HG02678 (cell line): ENCODE measurements at regions not wholly inside any gene's neighbourhood (a gene's known extent, or its start where the extent isn't known, plus 50 kb on each side); places are given as distances from the start of the nearest gene placed in this dataset.
A peak's percentile ranks its signal among the peaks of the same experiment; 100 is the strongest.

Experiments used
- ATAC-seq: cut with Tn5 transposase; IDR thresholded peaks from one replicate; pipeline ENCODE4 v1.9.1; 2021; ENCODE audit warnings: mild to moderate bottlenecking, moderate library complexity; ENCODE audit not compliant: unreplicated experiment

GRCh38 chr6:87995461-87995860 is 52.2 kb upstream of the SPACA1 start:
- ATAC-seq: no peak

- no peak for ATAC-seq
Observed at GRCh38 chr6:87993356-87993755, 54.3 kb upstream of the SPACA1 start.

GRCh38 chr6:87990871-87991270 is 56.8 kb upstream of the SPACA1 start:
- ATAC-seq: no peak

- no peak for ATAC-seq
Observed at GRCh38 chr6:87982134-87982533, 65.5 kb upstream of the SPACA1 start.

GRCh38 chr6:87979737-87980136 is 67.9 kb upstream of the SPACA1 start:
- ATAC-seq: no peak

GRCh38 chr6:87976616-87977015 is 71.0 kb upstream of the SPACA1 start:
- no peak for ATAC-seq

- no peak for ATAC-seq
Observed at GRCh38 chr6:87975561-87975960, 72.1 kb upstream of the SPACA1 start.

GRCh38 chr6:87972279-87972678 is 75.4 kb upstream of the SPACA1 start:
- ATAC-seq: no peak

- ATAC-seq: no peak
Observed at GRCh38 chr6:87971605-87972262, 75.9 kb upstream of the SPACA1 start.

- ATAC-seq: peak; percentile 76
Observed at GRCh38 chr6:87968435-87969278, 79.0 kb upstream of the SPACA1 start.

- ATAC-seq: no peak
Observed at GRCh38 chr6:87965806-87966205, 81.8 kb upstream of the SPACA1 start.

- ATAC-seq: no peak
Observed at GRCh38 chr6:87959083-87959482, 88.6 kb upstream of the SPACA1 start.

- no peak for ATAC-seq
Observed at GRCh38 chr6:87951751-87952150, 95.9 kb upstream of the SPACA1 start.

- ATAC-seq: no peak
Observed at GRCh38 chr6:87950614-87951013, 97.0 kb upstream of the SPACA1 start.

- ATAC-seq: no peak
Observed at GRCh38 chr6:87949194-87949593, 98.4 kb upstream of the SPACA1 start.

GRCh38 chr6:87946669-87947068 is 101.0 kb upstream of the SPACA1 start:
- ATAC-seq: no peak

- no peak for ATAC-seq
Observed at GRCh38 chr6:87945966-87946365, 101.7 kb upstream of the SPACA1 start.

- no peak for ATAC-seq
Observed at GRCh38 chr6:87945181-87945580, 102.5 kb upstream of the SPACA1 start.

- no peak for ATAC-seq
Observed at GRCh38 chr6:87944541-87944954, 103.1 kb upstream of the SPACA1 start.

GRCh38 chr6:87943191-87943590 is 104.5 kb upstream of the SPACA1 start:
- ATAC-seq: no peak

- no peak for ATAC-seq
Observed at GRCh38 chr6:87941556-87942358, 105.9 kb upstream of the SPACA1 start.

- ATAC-seq: no peak
Observed at GRCh38 chr6:87939776-87940175, 107.9 kb upstream of the SPACA1 start.
